Right atrium auricular region (tissue), 2 donors: ENCODE measurements at regions not wholly inside any gene's neighbourhood (a gene's known extent, or its start where the extent isn't known, plus 50 kb on each side); places are given as distances from the start of the nearest gene placed in this dataset.
A peak's percentile ranks its signal among the peaks of the same experiment; 100 is the strongest.
"Not testable (repeated sequence)": the region's sequence is repeated elsewhere in the genome, so short reads cannot be mapped to it uniquely, and the experiment has no call there.

Source experiments
- DNase-seq: peaks from one replicate; pipeline ENCODE4 v3.0.0-alpha.2; 2019; ENCODE audit warnings: low spot score
- H3K27ac ChIP-seq, 2 donors: fragments of 200-600 bp; sonication (generic); 1 replicate in 1 of 2; 2 replicates in 1 of 2; pipeline ENCODE4 v1.5.1; 2016 to 2019
- H3K27me3 ChIP-seq, 2 donors: fragments of 200-600 bp; sonication (generic); one replicate each; pipeline versions ENCODE4 v1.5.1 to v1.6.0; 2017 to 2019
- H3K36me3 ChIP-seq: fragments of 200-600 bp; sonication (generic); one replicate; pipeline ENCODE4 v1.5.1; 2016
- H3K4me1 ChIP-seq, 2 donors: fragments of 200-600 bp; sonication (generic); one replicate each; pipeline versions ENCODE4 v1.5.1 to v1.6.0; 2017 to 2019
- H3K4me3 ChIP-seq, 2 donors: fragments of 200-600 bp; sonication (generic); 1 replicate in 1 of 2; 2 replicates in 1 of 2; pipeline ENCODE4 v1.5.1; 2017 to 2019; ENCODE audit warnings: mild to moderate bottlenecking in 1 of 2, moderate library complexity in 1 of 2
- H3K9me3 ChIP-seq, 2 donors: fragments of 200-600 bp; sonication (generic); one replicate each; pipeline ENCODE4 v1.5.1; 2019
- TF ChIP-seq, protein P1 (sequence below), 2 donors: fragments of 200-600 bp; sonication (generic); IDR thresholded peaks; one replicate each; pipeline ENCODE4 v1.5.1; 2019; ENCODE audit warnings: antibody characterized with exemption in 2 of 2

DNA sequence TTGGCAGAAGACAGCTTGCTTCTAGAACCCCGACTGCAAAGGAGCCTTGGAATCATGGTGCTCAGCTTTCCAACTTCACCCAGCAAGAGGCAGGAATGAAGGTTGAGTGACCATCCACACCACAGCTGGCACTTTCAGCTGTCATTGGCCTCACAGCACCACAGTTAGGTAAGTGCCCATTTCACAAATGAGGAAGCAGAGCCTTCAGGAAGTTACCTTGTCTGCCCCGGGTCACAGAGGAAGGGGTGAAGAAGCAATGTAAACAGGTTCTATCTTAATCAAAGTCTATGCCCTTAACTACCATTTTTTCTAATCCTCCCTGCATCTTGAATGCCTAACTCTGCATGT, 156.0 kb downstream of the GLUL start:
- Histone ChIP-seq H3K27ac (peak overlapping the region; percentile 63 to 75), H3K36me3 (no peaks in the 10 kb centered on the region), H3K27me3 (no peaks in the 10 kb centered on the region), H3K9me3 (no peaks in the 10 kb centered on the region), H3K4me1 (peaks cover 0 to 19% of the 10 kb centered on the region in 2 donors), H3K4me3 (no peak overlapping the region)
- TF ChIP-seq, protein P1, sequence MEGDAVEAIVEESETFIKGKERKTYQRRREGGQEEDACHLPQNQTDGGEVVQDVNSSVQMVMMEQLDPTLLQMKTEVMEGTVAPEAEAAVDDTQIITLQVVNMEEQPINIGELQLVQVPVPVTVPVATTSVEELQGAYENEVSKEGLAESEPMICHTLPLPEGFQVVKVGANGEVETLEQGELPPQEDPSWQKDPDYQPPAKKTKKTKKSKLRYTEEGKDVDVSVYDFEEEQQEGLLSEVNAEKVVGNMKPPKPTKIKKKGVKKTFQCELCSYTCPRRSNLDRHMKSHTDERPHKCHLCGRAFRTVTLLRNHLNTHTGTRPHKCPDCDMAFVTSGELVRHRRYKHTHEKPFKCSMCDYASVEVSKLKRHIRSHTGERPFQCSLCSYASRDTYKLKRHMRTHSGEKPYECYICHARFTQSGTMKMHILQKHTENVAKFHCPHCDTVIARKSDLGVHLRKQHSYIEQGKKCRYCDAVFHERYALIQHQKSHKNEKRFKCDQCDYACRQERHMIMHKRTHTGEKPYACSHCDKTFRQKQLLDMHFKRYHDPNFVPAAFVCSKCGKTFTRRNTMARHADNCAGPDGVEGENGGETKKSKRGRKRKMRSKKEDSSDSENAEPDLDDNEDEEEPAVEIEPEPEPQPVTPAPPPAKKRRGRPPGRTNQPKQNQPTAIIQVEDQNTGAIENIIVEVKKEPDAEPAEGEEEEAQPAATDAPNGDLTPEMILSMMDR (IDR thresholded peaks at IDR 0.05): no peak
- no peak for DNase-seq

DNA sequence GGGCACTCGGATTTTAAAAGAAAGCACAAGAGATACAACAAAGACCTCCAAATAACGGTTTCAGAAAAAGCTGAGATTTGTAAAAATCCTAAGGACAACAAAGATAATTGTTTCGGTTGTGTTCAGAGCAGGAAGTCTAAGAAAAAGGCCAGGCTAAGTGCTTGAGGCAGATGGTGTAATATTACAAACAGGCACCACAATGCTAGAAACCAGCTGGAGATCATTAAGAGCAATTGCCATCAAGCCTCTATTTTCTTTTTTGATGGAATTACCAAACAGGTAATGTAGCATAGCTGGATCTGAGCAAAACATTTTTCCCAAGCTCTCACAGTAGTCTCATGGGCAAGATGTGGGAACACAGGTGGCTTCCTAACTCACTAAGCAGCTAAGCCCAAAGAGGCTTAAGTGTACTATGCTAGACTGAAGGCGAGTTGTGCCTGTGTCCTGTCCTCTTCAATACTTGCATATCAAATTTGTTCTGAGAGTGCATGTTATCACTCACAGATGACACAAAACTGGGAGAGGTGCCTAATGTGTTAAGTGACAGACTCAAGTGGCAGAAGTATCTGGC, 161.6 kb downstream of the GLUL start:
- Histone ChIP-seq H3K9me3 (peaks cover 0 to 4% of the 10 kb centered on the region in 2 donors), H3K27ac (peak overlapping the region in 1 of 2 donors; percentile 55), H3K4me3 (no peak overlapping the region), H3K27me3 (no peaks in the 10 kb centered on the region), H3K4me1 (peaks cover 0 to 6% of the 10 kb centered on the region in 2 donors), H3K36me3 (no peaks in the 10 kb centered on the region)
- no peak for DNase-seq
- TF ChIP-seq, protein P1 (IDR thresholded peaks at IDR 0.05): no peak

DNA sequence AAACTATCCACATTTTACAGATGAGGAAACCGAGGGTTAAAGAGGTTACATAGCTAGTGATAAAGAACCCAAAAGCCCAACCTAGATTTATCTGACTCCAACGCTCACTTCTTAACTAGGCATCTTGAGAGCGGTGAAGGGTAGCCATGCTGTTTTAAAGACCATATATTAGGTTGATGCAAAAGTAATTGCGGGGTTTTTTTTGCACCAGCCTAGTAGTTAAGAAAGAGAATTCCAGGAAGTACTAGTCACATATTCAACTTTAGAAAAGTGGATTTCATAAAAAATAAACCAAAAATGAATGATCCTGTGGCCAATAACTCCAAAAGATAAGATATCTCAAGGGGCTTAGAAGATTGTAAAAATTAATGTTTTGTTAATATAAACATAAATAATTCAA, 162.1 kb downstream of the GLUL start:
- Histone ChIP-seq H3K27me3 (no peaks in the 10 kb centered on the region), H3K4me1 (peaks cover 0 to 6% of the 10 kb centered on the region in 2 donors), H3K4me3 (no peak overlapping the region), H3K9me3 (peaks cover 0 to 4% of the 10 kb centered on the region in 2 donors), H3K27ac (peak overlapping the region in 1 of 2 donors; percentile 55), H3K36me3 (no peaks in the 10 kb centered on the region)
- TF ChIP-seq, protein P1 (IDR thresholded peaks at IDR 0.05): no peak
- no peak for DNase-seq

DNA sequence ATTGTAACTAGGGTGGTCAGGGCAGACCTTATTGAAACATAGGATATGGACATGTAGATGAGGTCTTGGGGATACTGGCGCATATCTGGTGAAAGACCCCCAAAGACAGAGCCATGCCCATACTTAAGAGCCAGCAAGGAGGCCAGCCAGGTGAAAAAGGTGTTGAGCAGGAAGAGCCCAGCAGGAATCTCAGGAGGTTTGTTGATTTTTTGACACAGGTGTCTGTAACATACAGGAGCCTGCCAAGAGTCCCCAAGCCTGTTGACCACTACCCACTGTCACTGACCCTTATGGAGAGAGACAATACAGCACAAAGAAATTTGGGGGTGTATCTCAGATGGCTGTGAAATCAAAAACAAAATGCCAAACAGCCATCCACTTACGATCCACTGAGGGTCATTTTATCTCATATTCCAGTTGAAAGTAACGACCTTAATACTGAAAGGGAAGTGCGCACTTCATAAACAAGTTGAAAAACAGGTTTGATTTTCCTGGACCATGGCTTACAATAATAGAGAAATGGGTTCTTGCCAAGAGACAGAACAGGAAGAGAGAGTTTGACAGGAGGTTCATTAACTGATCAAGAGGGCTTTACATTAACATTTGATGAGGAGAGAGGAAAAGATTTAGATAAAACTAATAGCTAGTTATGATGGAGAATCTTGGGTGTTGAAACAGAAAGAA, 163.6 kb downstream of the GLUL start:
- Histone ChIP-seq H3K4me1 (peaks cover 0 to 6% of the 10 kb centered on the region in 2 donors), H3K4me3 (no peak overlapping the region), H3K27me3 (no peaks in the 10 kb centered on the region), H3K27ac (no peak overlapping the region), H3K36me3 (no peaks in the 10 kb centered on the region), H3K9me3 (peaks cover 0 to 4% of the 10 kb centered on the region in 2 donors)
- no peak for DNase-seq
- TF ChIP-seq, protein P1 (IDR thresholded peaks at IDR 0.05): no peak

DNA sequence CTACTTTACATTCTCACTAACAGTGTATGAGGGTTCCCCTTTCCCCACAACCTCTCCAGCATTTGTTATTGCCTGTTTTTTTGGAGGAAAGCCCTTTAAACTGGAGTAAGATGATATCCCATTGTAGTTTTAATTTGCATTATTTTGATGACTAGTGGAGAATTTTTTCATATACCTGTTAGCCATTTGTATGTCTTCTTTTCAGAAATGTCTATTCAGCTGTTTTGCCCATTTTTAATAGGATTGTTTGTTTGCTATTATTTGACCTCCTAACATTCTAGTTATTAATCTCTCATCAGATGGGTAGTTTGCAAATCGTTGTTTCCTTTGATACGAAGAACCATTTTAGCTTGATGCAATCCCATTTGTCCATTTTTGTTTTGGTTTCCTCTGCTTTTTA, 165.0 kb downstream of the GLUL start:
- DNase-seq: no peak
- no peaks in the 10 kb centered on the region for H3K36me3 ChIP-seq
- H3K27me3 ChIP-seq: no peaks in the 10 kb centered on the region
- peaks cover 0 to 2% of the 10 kb centered on the region in 2 donors for H3K4me1 ChIP-seq
- TF ChIP-seq, protein P1 (IDR thresholded peaks at IDR 0.05): no peak
- no peak overlapping the region for H3K27ac ChIP-seq
- no peak overlapping the region for H3K4me3 ChIP-seq
- peaks cover 0 to 10% of the 10 kb centered on the region in 2 donors for H3K9me3 ChIP-seq

DNA sequence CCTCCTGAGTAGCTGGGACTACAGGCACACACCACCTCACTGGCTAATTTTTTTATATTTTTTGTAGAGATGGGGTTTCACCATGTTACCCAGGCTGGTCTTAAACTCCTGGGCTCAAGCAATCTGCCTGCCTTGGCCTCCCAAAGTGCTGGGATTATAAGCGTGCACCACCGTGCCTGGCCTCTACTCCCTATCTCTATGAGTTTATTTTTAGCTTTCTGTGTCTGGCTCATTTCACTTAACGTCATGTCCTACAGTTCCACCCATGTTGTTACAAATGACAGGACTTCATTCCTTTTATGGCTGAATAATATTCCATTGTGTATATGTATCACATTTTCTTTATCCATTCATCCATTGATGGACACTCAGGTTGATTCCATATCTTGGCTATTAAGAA, 164.2 kb upstream of the ZNF648 start:
- not testable (repeated sequence) for H3K27me3 ChIP-seq, DNase-seq, H3K27ac ChIP-seq, H3K4me1 ChIP-seq, H3K36me3 ChIP-seq, H3K4me3 ChIP-seq
- H3K9me3 ChIP-seq: peaks cover 0 to 10% of the 10 kb centered on the region in 2 donors

DNA sequence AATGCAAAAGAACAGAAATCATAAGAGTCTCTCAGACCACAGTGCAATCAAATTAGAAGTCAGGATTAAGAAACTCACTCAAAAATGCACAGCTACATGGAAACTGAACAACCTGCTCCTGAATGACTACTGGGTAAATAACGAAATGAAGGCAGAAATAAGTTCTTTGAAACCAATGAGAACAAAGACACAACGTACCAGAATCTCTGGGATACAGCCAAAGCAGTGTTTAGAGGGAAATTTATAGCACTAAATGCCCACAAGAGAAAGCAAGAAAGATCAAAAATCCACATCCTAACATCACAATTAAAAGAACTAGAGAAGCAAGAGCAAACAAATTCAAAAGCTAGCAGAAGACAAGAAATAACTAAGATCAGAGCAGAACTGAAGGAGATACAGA, 160.5 kb upstream of the ZNF648 start:
- H3K36me3 ChIP-seq, H3K4me1 ChIP-seq, DNase-seq, H3K27ac ChIP-seq, H3K27me3 ChIP-seq, H3K4me3 ChIP-seq: not testable (repeated sequence)
- H3K9me3 ChIP-seq: peaks cover 0 to 10% of the 10 kb centered on the region in 2 donors

DNA sequence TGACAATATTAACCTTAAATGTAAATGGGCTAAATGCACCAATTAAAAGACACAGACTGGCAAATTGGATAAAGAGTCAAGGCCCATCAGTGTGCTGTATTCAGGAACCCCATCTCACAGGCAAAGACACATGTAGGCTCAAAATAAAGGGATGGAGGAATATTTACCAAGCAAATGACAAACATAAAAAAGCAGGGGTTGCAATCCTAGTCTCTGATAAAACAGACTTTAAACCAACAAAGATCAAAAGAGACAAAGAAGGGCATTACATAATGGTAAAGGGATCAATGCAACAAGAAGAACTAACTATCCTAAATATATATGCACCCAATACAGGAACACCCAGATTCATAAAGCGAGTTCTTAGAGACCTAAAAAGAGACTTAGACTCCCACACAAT, 159.9 kb upstream of the ZNF648 start:
- DNase-seq, H3K27ac ChIP-seq, H3K36me3 ChIP-seq, H3K4me3 ChIP-seq, H3K27me3 ChIP-seq, H3K4me1 ChIP-seq: not testable (repeated sequence)
- H3K9me3 ChIP-seq: peaks cover 0 to 10% of the 10 kb centered on the region in 2 donors
